ENCODE measurements at regions not wholly inside any gene's neighbourhood (a gene's known extent, or its start where the extent isn't known, plus 50 kb on each side); places are given as distances from the start of the nearest gene placed in this dataset.

GRCh38 chr14:53441789-53442188 lies 288.7 kb upstream of the DDHD1 start:
- Histone ChIP-seq H2AFZ (no peak overlapping the region), H3K36me3 (ENCODE audit: insufficient read depth) (no peaks in the 10 kb centered on the region), H3K27ac (ENCODE audit: low read depth) (no peak overlapping the region), H3K9me2 (ENCODE audit: insufficient read depth) (0 out of 2 replicates have a peak, but pooled peaks cover 4% of the 10 kb centered on the region), H3K4me3 (no peak overlapping the region), H3K4me2 (no peak overlapping the region), H3F3A (replicated peaks; ENCODE audit: low read depth) (no peaks in the 10 kb centered on the region), H3K27me3 (ENCODE audit: insufficient read depth) (no peaks in the 10 kb centered on the region), H3K79me2 (replicated peaks; ENCODE audit: insufficient read depth) (no peaks in the 10 kb centered on the region), H4K20me1 (replicated peaks; ENCODE audit: insufficient read depth) (no peaks in the 10 kb centered on the region), H3K4me1 (ENCODE audit: insufficient read depth) (no peaks in the 10 kb centered on the region)
- Mint-ChIP-seq H3K36me3 (ENCODE audit: low read depth) (no peaks in the 10 kb centered on the region), H3K9me3 (no peaks in the 10 kb centered on the region), H3K4me1 (no peaks in the 10 kb centered on the region), H3K4me3 (no peak overlapping the region), H3K27ac (no peak overlapping the region), H3K27me3 (ENCODE audit: insufficient read depth, low read depth, poor library complexity) (no peaks in the 10 kb centered on the region)
- ATAC-seq (no peak), DNase-seq (ENCODE audit: low spot score) (no peak)
- TF ChIP-seq EZH2 (IDR thresholded peaks at IDR 0.05; ENCODE audit: low read depth, unreplicated experiment) (no peak), REST (IDR thresholded peaks at IDR 0.05; ENCODE audit: unreplicated experiment) (no peak), ETS1 (IDR thresholded peaks at IDR 0.05) (no peak), CTCF (conservative IDR thresholded peaks at IDR 0.05; ENCODE audit: low read depth in 2 of 2) (no peak), JUNB (IDR thresholded peaks at IDR 0.05; ENCODE audit: unreplicated experiment) (no peak), ZNF331 (CRISPR knock-in tag; IDR thresholded peaks at IDR 0.05; ENCODE audit: low read depth) (no peak), ZNF114 (CRISPR knock-in tag; IDR thresholded peaks at IDR 0.05) (no peak), NANOG (IDR thresholded peaks at IDR 0.05; ENCODE audit: borderline replicate concordance) (no peak), ZNF462 (CRISPR knock-in tag; IDR thresholded peaks at IDR 0.05) (no peak), STAT1 (IDR thresholded peaks at IDR 0.05; ENCODE audit: unreplicated experiment) (no peak), EZH2phosphoT487 (IDR thresholded peaks at IDR 0.05; ENCODE audit: unreplicated experiment) (no peak), CREB1 (CRISPR knock-in tag; IDR thresholded peaks at IDR 0.05; ENCODE audit: low read depth) (no peak), POLR2AphosphoS5 (IDR thresholded peaks at IDR 0.05; ENCODE audit: low read depth) (no peak)

Measured in GM23338 (cell line).